Activated CD4-positive, alpha-beta T cell treated with anti-CD3 and anti-CD28 coated beads, Interleukin-2, amount 50 U/mL, for 16 hours (primary cell): ENCODE measurements at regions not wholly inside any gene's neighbourhood (a gene's known extent, or its start where the extent isn't known, plus 50 kb on each side); places are given as distances from the start of the nearest gene placed in this dataset.
"Not testable (repeated sequence)": the region's sequence is repeated elsewhere in the genome, so short reads cannot be mapped to it uniquely, and the experiment has no call there.

Experiments used
- DNase-seq: peaks from one replicate; pipeline ENCODE4 v3.0.0-alpha.2; 2020

DNA sequence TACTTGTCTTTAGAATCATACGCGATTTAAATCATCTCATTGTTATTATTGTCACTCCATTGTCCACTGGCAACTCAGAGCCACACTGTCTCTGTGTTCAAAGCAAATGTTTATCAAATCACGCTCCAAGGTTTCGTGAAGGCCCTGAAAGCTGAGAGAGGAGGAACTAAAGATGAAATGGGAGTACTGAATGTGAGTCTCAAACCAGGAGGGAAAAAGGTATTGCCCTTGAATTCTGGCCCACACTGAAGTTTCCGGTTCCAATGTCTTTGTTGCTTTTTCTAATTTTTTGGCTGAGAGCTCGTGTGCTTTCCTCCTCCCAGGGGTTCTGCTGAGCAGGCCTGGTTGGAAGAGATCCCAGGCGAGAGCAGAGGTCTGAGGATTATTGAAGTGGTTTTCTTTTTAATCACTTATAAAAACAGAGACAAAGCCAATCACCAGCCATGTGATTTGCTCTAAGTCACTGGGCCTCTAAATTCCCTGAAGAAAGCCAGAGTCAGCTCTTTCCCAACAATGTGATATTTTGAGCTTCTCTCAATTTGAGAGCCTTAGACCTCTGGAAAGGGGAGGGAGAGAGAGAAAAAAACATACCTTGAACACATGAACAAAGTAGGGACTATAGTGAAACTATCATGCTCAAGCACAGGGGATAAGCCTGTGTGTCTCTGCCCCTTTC is 420.8 kb upstream of the GRAMD2B start:
- DNase-seq = no peak

GRCh38 chr5:126003309-126003708 is 419.9 kb upstream of the GRAMD2B start:
- no peak for DNase-seq

- no peak for DNase-seq
Observed at GRCh38 chr5:126004636-126005035, 418.6 kb upstream of the GRAMD2B start.

GRCh38 chr5:126007841-126008240 is 415.4 kb upstream of the GRAMD2B start:
- no peak for DNase-seq

- DNase-seq = no peak
Observed at GRCh38 chr5:126009566-126009965, 413.6 kb upstream of the GRAMD2B start.

GRCh38 chr5:126011526-126011925 is 411.7 kb upstream of the GRAMD2B start:
- DNase-seq = not testable (repeated sequence)

GRCh38 chr5:126014676-126015075 is 408.5 kb upstream of the GRAMD2B start:
- DNase-seq = no peak

DNA sequence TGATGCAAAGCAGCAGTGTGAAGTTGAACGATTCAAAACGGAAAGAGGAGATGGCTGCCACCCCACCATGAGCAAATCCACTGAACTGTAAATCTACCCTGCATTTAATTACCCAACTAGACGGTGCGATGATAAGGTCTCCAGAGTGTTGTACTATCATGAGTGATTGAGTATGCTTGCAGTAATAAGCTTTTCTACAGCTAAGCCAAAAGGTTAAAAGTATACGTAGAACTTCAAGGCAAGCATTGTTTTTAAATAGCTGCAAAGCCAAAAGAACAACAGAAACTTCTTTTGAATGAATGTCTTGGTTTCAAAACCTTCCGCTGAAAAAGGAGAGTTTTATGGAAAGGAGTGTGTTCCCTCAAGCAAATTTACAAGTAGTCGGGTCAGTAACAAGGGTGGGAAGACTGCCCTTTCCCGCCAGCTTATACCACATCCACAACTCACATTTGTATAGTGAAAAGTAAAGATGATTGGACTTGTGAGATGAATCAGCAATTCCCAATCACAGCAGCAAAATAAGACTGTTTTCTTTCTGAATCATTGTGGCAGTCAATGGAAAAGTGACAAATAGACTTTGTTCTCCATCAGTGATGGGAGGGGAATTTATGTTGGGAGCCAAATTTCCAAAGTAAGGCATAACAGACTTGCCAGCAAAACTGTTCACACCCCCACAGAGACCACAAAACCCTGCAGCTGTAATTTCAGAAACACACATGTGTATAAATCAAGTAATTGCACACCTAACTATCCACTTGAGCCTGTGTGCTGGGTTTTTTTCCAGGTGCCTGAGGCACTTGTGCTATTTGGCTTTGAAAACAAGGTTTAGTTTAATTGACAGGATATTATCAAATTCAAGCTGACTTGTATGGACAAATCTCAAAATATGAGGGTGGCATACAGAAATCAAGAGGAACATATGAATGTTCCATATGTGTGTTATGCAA is 407.7 kb upstream of the GRAMD2B start:
- no peak for DNase-seq

DNA sequence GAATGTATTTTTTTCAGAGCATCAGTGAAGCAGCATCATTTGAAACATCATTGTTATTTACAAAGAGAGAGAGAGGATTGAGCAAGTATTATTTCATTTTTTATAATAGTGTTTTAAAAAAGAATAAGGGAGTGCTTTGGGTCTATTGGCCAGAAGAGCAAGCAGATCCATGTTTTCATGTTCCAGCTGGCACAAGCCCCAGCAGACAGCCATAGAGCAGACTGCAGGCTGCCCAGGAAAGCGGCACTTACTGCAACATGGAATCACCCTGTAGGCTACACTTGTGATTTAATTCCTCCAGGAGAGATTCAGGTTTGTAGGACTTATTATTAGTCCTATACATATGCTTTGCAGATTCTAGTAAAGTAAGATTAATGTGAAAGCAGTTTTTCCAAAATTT is 407.0 kb upstream of the GRAMD2B start:
- no peak for DNase-seq

DNA sequence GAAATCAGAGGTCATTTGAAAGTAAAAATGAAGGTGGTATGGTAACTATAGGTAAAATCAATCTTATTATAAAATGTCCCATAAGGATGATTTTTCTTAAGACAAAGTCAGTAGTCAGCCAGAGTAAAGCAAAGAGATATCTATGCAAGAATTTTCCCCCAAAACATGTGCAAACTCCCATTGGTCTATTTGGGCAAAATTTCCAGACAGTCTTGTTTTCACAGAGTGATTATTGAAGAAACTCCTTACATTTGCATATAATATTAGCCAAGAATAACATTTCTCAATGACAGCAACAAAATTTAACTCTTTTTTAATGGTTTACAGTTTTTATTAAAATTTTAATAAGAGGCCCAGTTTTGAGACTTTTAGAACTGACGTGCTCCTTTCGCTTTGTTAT is 406.1 kb upstream of the GRAMD2B start:
- DNase-seq = no peak

- DNase-seq = no peak
Observed at GRCh38 chr5:126020770-126021169, 402.4 kb upstream of the GRAMD2B start.

DNA sequence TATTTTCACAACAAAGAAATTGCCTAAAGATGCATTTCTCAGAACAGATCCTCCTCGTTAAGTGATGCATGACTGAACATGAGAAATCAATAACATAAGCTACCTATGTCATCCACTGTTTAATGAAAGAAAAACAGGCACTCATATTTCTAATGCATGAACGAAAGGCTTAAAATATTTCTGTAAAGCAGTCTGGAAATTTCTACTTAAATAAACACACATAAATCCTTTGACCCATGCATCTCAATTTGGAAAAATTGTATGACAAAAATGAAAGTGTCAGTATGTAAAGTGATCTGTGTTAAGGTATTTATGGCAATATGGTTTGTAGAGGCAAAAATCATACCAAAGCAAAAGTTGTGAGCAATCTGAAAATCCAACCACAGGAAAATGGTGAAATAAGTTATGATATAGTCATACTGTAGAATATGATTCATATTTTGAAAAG is 399.2 kb upstream of the GRAMD2B start:
- DNase-seq = no peak

DNA sequence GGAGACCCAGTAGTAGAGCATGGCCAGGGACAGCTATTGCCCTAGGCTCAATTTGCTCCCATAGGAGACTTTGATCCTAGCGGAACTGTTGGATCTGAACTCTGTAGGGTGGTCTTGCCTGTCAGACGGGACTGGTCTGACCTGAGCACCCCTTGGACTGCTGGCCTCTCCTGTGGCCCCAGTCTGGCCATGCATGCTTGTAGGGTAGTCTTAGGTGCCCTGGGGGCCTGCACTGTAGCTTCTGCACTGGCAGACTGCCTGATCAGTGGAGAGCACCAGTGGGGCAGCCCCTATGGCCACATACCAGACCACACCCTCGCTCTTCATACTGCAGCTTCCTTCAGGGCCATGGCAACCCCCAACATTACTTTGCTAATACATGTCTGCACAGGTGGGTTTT is 396.1 kb upstream of the GRAMD2B start:
- DNase-seq = no peak

DNA sequence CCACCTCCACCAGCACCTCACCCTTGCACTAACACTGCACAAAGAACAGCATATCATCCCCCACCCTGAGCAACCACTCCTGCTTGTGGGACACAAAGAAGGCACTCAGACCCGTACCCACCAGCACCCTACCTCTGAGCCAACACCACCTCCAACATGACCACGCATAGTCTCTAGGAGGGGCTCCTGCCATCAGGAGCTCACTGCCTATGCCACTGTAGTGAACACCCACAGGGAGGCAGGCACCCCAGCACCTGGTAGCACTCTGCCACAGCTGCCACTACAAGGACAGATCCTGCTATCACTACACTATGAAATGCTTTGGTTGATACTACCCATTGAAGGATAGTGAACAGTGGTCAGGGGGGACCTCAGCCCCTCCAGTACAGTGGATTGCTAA is 395.6 kb upstream of the GRAMD2B start:
- DNase-seq = no peak

GRCh38 chr5:126028336-126028735 is 394.9 kb upstream of the GRAMD2B start:
- DNase-seq = no peak

- DNase-seq = not testable (repeated sequence)
Observed at GRCh38 chr5:126029282-126029681, 393.9 kb upstream of the GRAMD2B start.

DNA sequence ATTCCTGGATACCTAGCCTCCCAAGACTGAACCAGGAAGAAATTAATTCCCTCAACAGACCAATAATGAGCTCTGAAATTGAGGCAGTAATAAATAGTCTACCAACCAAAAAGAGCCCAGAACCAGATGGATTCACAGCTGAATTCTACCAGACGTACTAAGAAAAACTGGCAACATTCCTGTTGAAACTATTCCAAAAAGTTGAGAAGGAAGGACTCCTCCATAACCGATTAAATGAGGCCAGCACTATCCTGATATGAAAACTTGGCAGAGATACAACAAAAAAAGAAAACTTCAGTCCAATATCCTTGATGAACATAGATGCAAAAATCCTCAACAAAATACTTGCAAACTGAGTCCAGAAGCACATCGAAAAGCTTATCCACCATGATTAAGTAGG is 392.5 kb upstream of the GRAMD2B start:
- no peak for DNase-seq

- no peak for DNase-seq
Observed at GRCh38 chr5:126031989-126032716, 391.1 kb upstream of the GRAMD2B start.

GRCh38 chr5:126043688-126044087 is 379.5 kb upstream of the GRAMD2B start:
- DNase-seq = no peak

DNA sequence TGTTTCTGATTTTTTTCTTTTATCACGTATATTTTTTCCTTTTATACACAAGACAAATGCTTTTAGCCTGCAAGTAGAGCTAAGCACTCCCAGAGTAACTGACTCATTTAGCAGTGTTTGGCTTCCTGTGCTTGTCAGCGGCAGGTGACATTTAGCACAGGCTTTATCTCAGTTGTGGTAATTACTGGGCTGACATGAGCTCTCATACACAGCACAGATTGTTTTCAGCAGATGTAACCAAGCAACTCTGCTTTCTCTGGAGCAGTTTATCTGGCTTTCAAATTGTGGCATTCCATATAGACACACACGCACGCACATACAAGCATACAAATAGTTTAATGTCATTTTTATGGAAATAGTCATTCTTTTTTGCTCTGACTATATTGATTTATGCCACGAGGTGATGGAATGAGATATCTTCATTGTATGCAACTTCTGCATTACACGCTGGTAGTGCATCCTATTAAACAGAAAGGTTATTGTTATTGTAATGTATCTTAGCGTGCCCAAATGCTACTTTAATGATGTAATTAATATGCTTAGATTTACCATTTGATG is 379.0 kb upstream of the GRAMD2B start:
- no peak for DNase-seq

- no peak for DNase-seq
Observed at GRCh38 chr5:126044931-126045565, 378.2 kb upstream of the GRAMD2B start.

DNA sequence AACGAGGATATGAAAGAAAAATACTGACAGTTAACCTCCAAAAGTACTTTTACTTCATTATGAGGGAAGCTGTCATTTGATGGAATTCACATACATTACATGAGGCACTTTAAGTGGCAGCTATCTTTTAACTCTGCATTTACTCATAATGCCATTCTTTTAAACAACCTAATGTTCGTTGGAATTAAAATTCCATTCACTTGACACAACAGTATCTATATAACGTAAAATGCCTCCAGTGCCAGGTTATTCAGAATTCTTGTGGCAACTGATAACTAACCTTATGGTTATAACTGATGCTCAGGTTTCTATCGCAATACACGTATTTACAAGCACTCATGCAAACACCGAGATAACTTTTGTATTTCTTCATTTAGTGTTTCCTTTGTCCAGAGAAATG is 376.9 kb upstream of the GRAMD2B start:
- no peak for DNase-seq
